BLaER1 treated with 17β-estradiol and CSF1 and Interleukin-3, amounts not matched to agents 10 nM and 100 nM (cell line): ENCODE measurements at regions not wholly inside any gene's neighbourhood (a gene's known extent, or its start where the extent isn't known, plus 50 kb on each side); places are given as distances from the start of the nearest gene placed in this dataset.

ENCODE experiments used
- H3K27ac ChIP-seq, 11 experiments: shearing (Covaris generic); formaldehyde crosslinking; 2 replicates each; pipeline ENCODE4 v1.8.1; 2022
- H3K27me3 ChIP-seq, 11 experiments: shearing (Covaris generic); formaldehyde crosslinking; 2 replicates each; pipeline ENCODE4 v1.8.1; 2022
- H3K36me3 ChIP-seq, 11 experiments: shearing (Covaris generic); formaldehyde crosslinking; 2 replicates each; pipeline ENCODE4 v1.8.1; 2022
- H3K4me1 ChIP-seq, 10 experiments: shearing (Covaris generic); formaldehyde crosslinking; 2 replicates each; pipeline ENCODE4 v1.8.1; 2022
- H3K4me2 ChIP-seq, 11 experiments: shearing (Covaris generic); formaldehyde crosslinking; 2 replicates each; pipeline ENCODE4 v1.8.1; 2022
- H3K4me3 ChIP-seq, 10 experiments: shearing (Covaris generic); formaldehyde crosslinking; 2 replicates each; pipeline ENCODE4 v1.8.1; 2022
- H3K9ac ChIP-seq, 11 experiments: shearing (Covaris generic); formaldehyde crosslinking; 2 replicates each; pipeline ENCODE4 v1.8.1; 2022
- H3K9me3 ChIP-seq, 11 experiments: shearing (Covaris generic); formaldehyde crosslinking; replicated peaks in 1 of 11; 2 replicates each; pipeline ENCODE4 v1.8.1; 2022
- H4K20me1 ChIP-seq, 11 experiments: shearing (Covaris generic); formaldehyde crosslinking; 2 replicates each; pipeline ENCODE4 v1.8.1; 2022
- Cebpa-rat ChIP-seq, 11 experiments: shearing (Covaris generic); IDR thresholded peaks; 2 replicates each; pipeline ENCODE4 v1.8.1; 2022

GRCh38 chr1:4944072-4944471 lies 289.7 kb downstream of the AJAP1 start:
- H3K9me3 ChIP-seq = peaks cover 0 to 12% (median 7%) of the 10 kb centered on the region in 11 experiments; a peak in 15 of 22 replicates
- no peaks in the 10 kb centered on the region for H3K27me3 ChIP-seq
- H3K4me2 ChIP-seq = no peak overlapping the region

GRCh38 chr1:4939266-4939665 lies 284.9 kb downstream of the AJAP1 start:
- H3K27me3 ChIP-seq = no peaks in the 10 kb centered on the region
- 0 out of 22 replicates have a peak, but pooled peaks cover 0 to 6% (median 0%) of the 10 kb centered on the region in 11 experiments for H4K20me1 ChIP-seq
- H3K27ac ChIP-seq = no peak overlapping the region
- H3K36me3 ChIP-seq = no peaks in the 10 kb centered on the region
- no peak overlapping the region for H3K9ac ChIP-seq
- no peak overlapping the region for H3K4me3 ChIP-seq
- TF ChIP-seq Cebpa-rat (IDR thresholded peaks at IDR 0.05) = no peak
- H3K4me2 ChIP-seq = no peak overlapping the region
- no peaks in the 10 kb centered on the region for H3K4me1 ChIP-seq
- peaks cover 0 to 12% (median 7%) of the 10 kb centered on the region in 11 experiments; a peak in 15 of 22 replicates for H3K9me3 ChIP-seq

More at GRCh38 chr1:4944072-4944471, 289.7 kb downstream of the AJAP1 start:
- H3K4me1 ChIP-seq = peaks cover 0 to 8% (median 0%) of the 10 kb centered on the region in 10 experiments; a peak in 3 of 20 replicates
- no peak overlapping the region for H3K27ac ChIP-seq
- no peak overlapping the region for H3K9ac ChIP-seq
- no peaks in the 10 kb centered on the region for H3K36me3 ChIP-seq
- no peaks in the 10 kb centered on the region for H4K20me1 ChIP-seq
- no peak for TF ChIP-seq Cebpa-rat (IDR thresholded peaks at IDR 0.05)
- H3K4me3 ChIP-seq = no peak overlapping the region

DNA sequence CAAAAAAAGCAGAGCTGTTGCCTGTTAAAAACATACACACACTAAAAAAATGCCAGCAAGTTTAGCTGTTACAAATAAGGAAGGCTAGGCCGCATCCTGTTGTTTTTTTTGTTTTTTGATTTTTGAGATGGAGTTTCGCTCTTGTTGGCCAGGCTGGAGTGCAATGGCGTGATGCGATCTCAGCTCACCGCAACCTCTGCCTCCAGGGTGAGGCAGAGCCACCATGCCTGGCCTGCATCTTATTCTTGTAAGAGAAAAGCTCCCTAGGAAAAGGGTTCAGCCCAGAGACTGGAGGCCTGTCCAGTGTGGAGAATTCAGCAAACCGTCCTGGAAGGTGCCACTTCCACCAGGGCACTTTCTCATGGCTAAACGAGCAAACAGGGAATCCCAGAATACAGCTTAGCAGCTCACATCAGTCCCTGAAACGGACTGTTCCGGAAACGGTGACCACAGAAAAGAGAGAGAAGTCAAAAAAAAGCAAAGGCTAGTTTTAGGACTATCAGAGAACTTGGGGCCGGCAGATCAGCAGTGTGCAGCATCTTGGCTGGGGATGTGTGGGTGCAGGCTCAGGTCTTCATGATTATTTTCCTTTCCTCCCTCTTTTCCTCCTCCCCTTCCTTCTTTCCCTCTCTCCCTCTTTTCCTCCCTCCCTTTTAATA lies 283.6 kb downstream of the AJAP1 start:
- 0 out of 22 replicates have a peak, but pooled peaks cover 0 to 6% (median 0%) of the 10 kb centered on the region in 11 experiments for H4K20me1 ChIP-seq
- no peak overlapping the region for H3K9ac ChIP-seq
- no peak for TF ChIP-seq Cebpa-rat (IDR thresholded peaks at IDR 0.05)
- no peak overlapping the region for H3K4me2 ChIP-seq
- H3K27ac ChIP-seq = no peak overlapping the region
- no peaks in the 10 kb centered on the region for H3K36me3 ChIP-seq
- no peaks in the 10 kb centered on the region for H3K27me3 ChIP-seq
- no peak overlapping the region for H3K4me3 ChIP-seq
- H3K9me3 ChIP-seq = peaks cover 0 to 12% (median 7%) of the 10 kb centered on the region in 11 experiments; a peak in 15 of 22 replicates
- no peaks in the 10 kb centered on the region for H3K4me1 ChIP-seq

GRCh38 chr1:4935807-4936206 lies 281.4 kb downstream of the AJAP1 start:
- H4K20me1 ChIP-seq = 0 out of 22 replicates have a peak, but pooled peaks cover 0 to 6% (median 0%) of the 10 kb centered on the region in 11 experiments
- no peaks in the 10 kb centered on the region for H3K27me3 ChIP-seq
- no peaks in the 10 kb centered on the region for H3K36me3 ChIP-seq
- no peak overlapping the region for H3K27ac ChIP-seq
- peaks cover 0 to 12% (median 7%) of the 10 kb centered on the region in 11 experiments; a peak in 15 of 22 replicates for H3K9me3 ChIP-seq
- TF ChIP-seq Cebpa-rat (IDR thresholded peaks at IDR 0.05) = no peak
- H3K4me1 ChIP-seq = peaks cover 0 to 9% (median 8%) of the 10 kb centered on the region in 10 experiments; a peak in 16 of 20 replicates
- no peak overlapping the region for H3K4me3 ChIP-seq
- no peak overlapping the region for H3K4me2 ChIP-seq
- no peak overlapping the region for H3K9ac ChIP-seq

GRCh38 chr1:4933232-4933631 lies 278.8 kb downstream of the AJAP1 start:
- Histone ChIP-seq H3K9ac (no peak overlapping the region), H3K4me1 (peaks cover 0 to 12% (median 10%) of the 10 kb centered on the region in 10 experiments; a peak in 16 of 20 replicates), H3K27ac (no peak overlapping the region), H3K36me3 (no peaks in the 10 kb centered on the region), H3K27me3 (no peaks in the 10 kb centered on the region), H3K4me3 (no peak overlapping the region), H3K9me3 (no peaks in the 10 kb centered on the region), H3K4me2 (no peak overlapping the region), H4K20me1 (peaks cover 0 to 6% (median 0%) of the 10 kb centered on the region in 11 experiments; a peak in 1 of 22 replicates)
- TF ChIP-seq Cebpa-rat (IDR thresholded peaks at IDR 0.05) = no peak

DNA sequence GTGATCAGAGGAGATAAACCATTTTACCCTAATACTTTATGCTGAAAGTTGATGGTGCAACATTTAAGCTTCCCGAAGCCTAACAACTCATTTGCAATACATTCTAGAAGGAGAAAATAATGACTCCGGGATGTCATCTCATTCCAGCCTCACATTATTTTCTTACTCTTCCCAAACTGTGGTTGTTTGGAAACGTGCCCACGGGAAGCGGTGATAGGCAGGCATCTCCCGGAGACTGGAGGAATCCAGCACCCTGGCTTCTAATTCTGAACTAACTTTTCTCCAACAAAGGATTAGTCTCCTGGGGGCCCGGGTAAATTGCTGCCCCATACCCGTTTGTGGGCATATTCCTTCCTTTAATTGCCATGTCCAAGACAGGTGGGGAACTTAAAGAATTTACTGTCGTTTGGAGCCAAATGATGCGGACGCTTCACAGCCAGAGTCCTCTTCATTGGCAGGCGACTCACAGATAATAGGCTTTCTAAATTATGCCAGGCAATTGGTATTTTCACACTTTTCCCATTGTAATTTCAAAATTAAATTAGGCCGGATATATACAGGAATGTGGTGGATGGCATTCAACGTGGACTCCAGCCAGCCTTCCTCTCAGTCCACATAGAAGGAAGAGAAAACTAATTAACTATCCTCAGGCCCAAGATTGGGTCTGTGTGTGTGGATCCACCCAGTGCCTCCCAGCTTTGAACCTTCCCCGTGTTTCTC lies 278.1 kb downstream of the AJAP1 start:
- no peaks in the 10 kb centered on the region for H3K36me3 ChIP-seq
- H3K4me3 ChIP-seq = no peak overlapping the region
- TF ChIP-seq Cebpa-rat (IDR thresholded peaks at IDR 0.05) = no peak
- peaks cover 0 to 12% (median 10%) of the 10 kb centered on the region in 10 experiments; a peak in 16 of 20 replicates for H3K4me1 ChIP-seq
- no peak overlapping the region for H3K9ac ChIP-seq
- H3K27me3 ChIP-seq = no peaks in the 10 kb centered on the region
- no peak overlapping the region for H3K27ac ChIP-seq
- peaks cover 0 to 6% (median 0%) of the 10 kb centered on the region in 11 experiments; a peak in 1 of 22 replicates for H4K20me1 ChIP-seq
- H3K4me2 ChIP-seq = no peak overlapping the region
- H3K9me3 ChIP-seq = no peaks in the 10 kb centered on the region

GRCh38 chr1:4931486-4931885 lies 277.1 kb downstream of the AJAP1 start:
- TF ChIP-seq Cebpa-rat (IDR thresholded peaks at IDR 0.05) = no peak
- no peak overlapping the region for H3K27ac ChIP-seq
- H3K4me3 ChIP-seq = no peak overlapping the region
- peaks cover 0 to 12% (median 10%) of the 10 kb centered on the region in 10 experiments; a peak in 16 of 20 replicates for H3K4me1 ChIP-seq
- no peaks in the 10 kb centered on the region for H3K27me3 ChIP-seq
- H3K4me2 ChIP-seq = peak overlapping the region in 9 of 11 experiments; percentile 18 to 68 (median 48); a peak in 17 of 22 replicates
- H3K9ac ChIP-seq = no peak overlapping the region
- no peaks in the 10 kb centered on the region for H3K36me3 ChIP-seq
- no peaks in the 10 kb centered on the region for H3K9me3 ChIP-seq
- peaks cover 0 to 3% (median 0%) of the 10 kb centered on the region in 11 experiments; a peak in 1 of 22 replicates for H4K20me1 ChIP-seq

DNA sequence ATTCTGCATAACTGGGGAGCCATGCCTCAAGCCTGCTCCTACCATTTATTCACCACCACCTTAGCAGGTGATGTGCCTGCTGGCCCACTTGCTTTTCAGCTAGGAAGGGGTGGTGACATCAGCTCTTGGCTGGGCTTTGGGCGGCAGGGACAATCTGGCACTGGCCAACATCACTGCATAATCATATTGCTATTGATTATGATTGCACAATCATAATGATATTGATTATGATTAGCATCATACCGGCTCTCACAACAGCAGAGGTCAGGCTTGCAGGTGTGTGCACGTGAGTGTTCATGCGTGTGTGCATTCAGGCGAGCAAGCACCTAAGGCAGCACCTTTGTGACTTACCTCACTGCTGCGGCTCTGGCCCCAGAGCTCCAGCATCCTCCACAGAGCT lies 273.8 kb downstream of the AJAP1 start:
- H3K27ac ChIP-seq = no peak overlapping the region

DNA sequence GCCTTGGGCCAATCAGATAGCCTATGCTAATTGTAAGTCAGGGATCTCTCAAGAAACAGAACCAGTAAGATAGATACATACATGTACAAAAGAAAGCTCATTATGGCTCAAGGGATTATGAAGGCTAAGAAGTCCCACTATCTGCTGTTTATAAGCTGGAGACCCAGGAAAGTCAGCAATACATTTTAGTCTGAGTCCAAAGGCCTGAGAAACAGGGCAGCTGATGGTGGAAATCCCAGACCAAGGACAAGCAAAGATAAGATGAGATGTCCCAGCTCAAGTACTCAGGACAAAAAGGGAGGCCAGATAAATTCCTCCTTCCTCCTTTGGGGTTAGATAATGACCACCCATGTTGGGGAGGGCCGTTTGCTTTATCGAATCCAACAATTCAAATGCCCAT lies 269.9 kb downstream of the AJAP1 start:
- peaks cover 0 to 3% (median 0%) of the 10 kb centered on the region in 11 experiments; a peak in 1 of 22 replicates for H4K20me1 ChIP-seq
- H3K36me3 ChIP-seq = no peaks in the 10 kb centered on the region
- no peak overlapping the region for H3K9ac ChIP-seq
- no peak overlapping the region for H3K4me2 ChIP-seq
- peaks cover 9 to 19% (median 14%) of the 10 kb centered on the region in 11 experiments; a peak in 19 of 22 replicates for H3K9me3 ChIP-seq
- no peak overlapping the region for H3K27ac ChIP-seq
- H3K4me3 ChIP-seq = no peak overlapping the region
- TF ChIP-seq Cebpa-rat (IDR thresholded peaks at IDR 0.05) = no peak
- peaks cover 0 to 7% (median 0%) of the 10 kb centered on the region in 10 experiments; a peak in 4 of 20 replicates for H3K4me1 ChIP-seq
- H3K27me3 ChIP-seq = no peaks in the 10 kb centered on the region

More for the DNA sequence above, 273.8 kb downstream of the AJAP1 start:
- H3K27me3 ChIP-seq = no peaks in the 10 kb centered on the region
- TF ChIP-seq Cebpa-rat (IDR thresholded peaks at IDR 0.05) = peak in 6 of 11 experiments; percentile 15 to 72 (median 46); a peak in 4 of 22 replicates
- H3K4me2 ChIP-seq = no peak overlapping the region
- H3K4me1 ChIP-seq = peaks cover 0 to 12% (median 10%) of the 10 kb centered on the region in 10 experiments; a peak in 17 of 20 replicates
- H3K36me3 ChIP-seq = no peaks in the 10 kb centered on the region
- no peak overlapping the region for H3K4me3 ChIP-seq
- H3K9me3 ChIP-seq = no peaks in the 10 kb centered on the region
- H4K20me1 ChIP-seq = peaks cover 0 to 3% (median 0%) of the 10 kb centered on the region in 11 experiments; a peak in 1 of 22 replicates
- H3K9ac ChIP-seq = no peak overlapping the region
